ENCODE measurements at regions not wholly inside any gene's neighbourhood (a gene's known extent, or its start where the extent isn't known, plus 50 kb on each side); places are given as distances from the start of the nearest gene placed in this dataset.

DNA sequence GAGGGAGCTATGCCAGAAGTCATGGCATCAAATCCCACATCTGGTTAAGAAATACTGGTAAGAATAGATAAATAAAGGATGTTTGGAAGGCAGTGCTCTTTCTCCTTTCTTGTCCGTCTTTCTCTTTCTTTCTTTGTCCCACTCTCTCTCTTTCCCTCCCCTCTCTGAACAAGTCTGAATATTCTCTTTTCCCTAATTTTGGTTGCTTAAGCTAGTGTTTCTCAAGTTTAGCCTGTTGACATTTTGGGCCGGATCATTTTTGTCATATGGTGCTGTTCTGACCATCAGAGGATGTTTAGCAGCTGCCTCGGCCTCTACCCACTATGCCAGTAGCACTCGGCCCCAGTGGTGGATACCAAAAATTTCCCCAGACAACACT, 405.3 kb upstream of the C2CD4B start:
- no peak for TF ChIP-seq CTCF (conservative IDR thresholded peaks at IDR 0.05 in 1 of 2, IDR thresholded peaks at IDR 0.05 in 1 of 2; ENCODE audit: low read depth in 1 of 2, low read length in 2 of 2)
- no peak for TF ChIP-seq EZH2 (IDR thresholded peaks at IDR 0.05; ENCODE audit: low read length, missing control alignments)

Measured in fibroblast of lung (primary cell).